HL-60 (cell line): ENCODE measurements at regions not wholly inside any gene's neighbourhood (a gene's known extent, or its start where the extent isn't known, plus 50 kb on each side); places are given as distances from the start of the nearest gene placed in this dataset.

Experiments used
- POLR2AphosphoS5 ChIP-seq: IDR thresholded peaks from 2 replicates; pipeline ENCODE4 v1.6.1; 2012; ENCODE audit warnings: low read depth
- TF ChIP-seq, protein P1 (sequence below): IDR thresholded peaks from one replicate; pipeline ENCODE4 v1.5.1; 2011; ENCODE audit warnings: low read length, control low read depth, inconsistent platforms; ENCODE audit not compliant: insufficient read depth

DNA sequence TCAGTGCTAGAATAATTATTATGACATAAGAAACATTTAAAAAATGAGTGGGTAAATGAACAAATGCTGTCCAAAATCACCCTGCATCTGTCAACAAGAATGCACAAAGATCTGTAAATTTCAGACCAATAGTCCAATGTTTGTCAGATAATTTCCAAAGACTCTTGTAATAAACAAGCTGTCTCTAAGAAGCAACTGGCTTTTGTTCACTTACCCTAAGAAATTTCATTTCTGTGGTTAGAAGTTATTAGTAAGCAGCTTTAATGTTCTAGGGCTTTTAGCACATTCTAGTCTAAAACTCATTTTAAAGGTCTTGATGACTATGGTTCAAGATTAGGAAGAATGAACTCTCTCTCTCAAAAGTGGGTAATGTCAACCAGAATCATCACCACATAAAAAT lies 560.3 kb upstream of the SMIM31 start:
- no peak for TF ChIP-seq POLR2AphosphoS5
- TF ChIP-seq, protein P1, sequence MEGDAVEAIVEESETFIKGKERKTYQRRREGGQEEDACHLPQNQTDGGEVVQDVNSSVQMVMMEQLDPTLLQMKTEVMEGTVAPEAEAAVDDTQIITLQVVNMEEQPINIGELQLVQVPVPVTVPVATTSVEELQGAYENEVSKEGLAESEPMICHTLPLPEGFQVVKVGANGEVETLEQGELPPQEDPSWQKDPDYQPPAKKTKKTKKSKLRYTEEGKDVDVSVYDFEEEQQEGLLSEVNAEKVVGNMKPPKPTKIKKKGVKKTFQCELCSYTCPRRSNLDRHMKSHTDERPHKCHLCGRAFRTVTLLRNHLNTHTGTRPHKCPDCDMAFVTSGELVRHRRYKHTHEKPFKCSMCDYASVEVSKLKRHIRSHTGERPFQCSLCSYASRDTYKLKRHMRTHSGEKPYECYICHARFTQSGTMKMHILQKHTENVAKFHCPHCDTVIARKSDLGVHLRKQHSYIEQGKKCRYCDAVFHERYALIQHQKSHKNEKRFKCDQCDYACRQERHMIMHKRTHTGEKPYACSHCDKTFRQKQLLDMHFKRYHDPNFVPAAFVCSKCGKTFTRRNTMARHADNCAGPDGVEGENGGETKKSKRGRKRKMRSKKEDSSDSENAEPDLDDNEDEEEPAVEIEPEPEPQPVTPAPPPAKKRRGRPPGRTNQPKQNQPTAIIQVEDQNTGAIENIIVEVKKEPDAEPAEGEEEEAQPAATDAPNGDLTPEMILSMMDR: no peak
